ENCODE measurements at regions not wholly inside any gene's neighbourhood (a gene's known extent, or its start where the extent isn't known, plus 50 kb on each side); places are given as distances from the start of the nearest gene placed in this dataset.

- ATAC-seq (ENCODE audit: insufficient number of reproducible peaks, low FRiP score, low read depth) (no peak), DNase-seq (ENCODE audit: low spot score) (no peak)
- TF ChIP-seq CTCF (IDR thresholded peaks at IDR 0.05) = no peak
- Histone ChIP-seq H3K9me3 (no peaks in the 10 kb centered on the region), H3K4me3 (no peak overlapping the region), H3K27ac (no peak overlapping the region), H3K4me1 (ENCODE audit: control insufficient read depth in 1 of 2, low read depth in 2 of 2) (no peaks in the 10 kb centered on the region), H3K36me3 (no peaks in the 10 kb centered on the region), H3K27me3 (replicated peaks; ENCODE audit: insufficient read depth) (no peaks in the 10 kb centered on the region)
Measured at GRCh38 chr3:13219902-13220296, 146.7 kb upstream of the IQSEC1 start.

GRCh38 chr3:13219077-13219901 is 146.1 kb upstream of the IQSEC1 start:
- H3K9me3 ChIP-seq = no peaks in the 10 kb centered on the region
- H3K36me3 ChIP-seq = no peaks in the 10 kb centered on the region
- no peak for ATAC-seq (ENCODE audit: insufficient number of reproducible peaks, low FRiP score, low read depth)
- no peak for DNase-seq (ENCODE audit: low spot score)
- no peaks in the 10 kb centered on the region for H3K4me1 ChIP-seq (ENCODE audit: control insufficient read depth in 1 of 2, low read depth in 2 of 2)
- no peak overlapping the region for H3K4me3 ChIP-seq
- H3K27ac ChIP-seq = no peak overlapping the region
- no peak for TF ChIP-seq CTCF (IDR thresholded peaks at IDR 0.05)
- H3K27me3 ChIP-seq (replicated peaks; ENCODE audit: insufficient read depth) = no peaks in the 10 kb centered on the region

GRCh38 chr3:13218541-13218908 is 145.3 kb upstream of the IQSEC1 start:
- ATAC-seq (ENCODE audit: insufficient number of reproducible peaks, low FRiP score, low read depth) = no peak
- no peaks in the 10 kb centered on the region for H3K36me3 ChIP-seq

GRCh38 chr3:13217736-13218540 is 144.7 kb upstream of the IQSEC1 start:
- no peak for TF ChIP-seq CTCF (IDR thresholded peaks at IDR 0.05)
- DNase-seq (ENCODE audit: low spot score) = no peak
- H3K9me3 ChIP-seq = no peaks in the 10 kb centered on the region

More at GRCh38 chr3:13218541-13218908, 145.3 kb upstream of the IQSEC1 start:
- no peak overlapping the region for H3K27ac ChIP-seq
- H3K27me3 ChIP-seq (replicated peaks; ENCODE audit: insufficient read depth) = no peaks in the 10 kb centered on the region
- H3K9me3 ChIP-seq = no peaks in the 10 kb centered on the region
- TF ChIP-seq CTCF (IDR thresholded peaks at IDR 0.05) = no peak
- H3K4me3 ChIP-seq = no peak overlapping the region
- no peak for DNase-seq (ENCODE audit: low spot score)
- H3K4me1 ChIP-seq (ENCODE audit: control insufficient read depth in 1 of 2, low read depth in 2 of 2) = no peaks in the 10 kb centered on the region

GRCh38 chr3:13217253-13217652 is 144.0 kb upstream of the IQSEC1 start:
- H3K27ac ChIP-seq = no peak overlapping the region
- no peaks in the 10 kb centered on the region for H3K9me3 ChIP-seq
- H3K4me1 ChIP-seq (ENCODE audit: control insufficient read depth in 1 of 2, low read depth in 2 of 2) = no peaks in the 10 kb centered on the region
- no peak overlapping the region for H3K4me3 ChIP-seq
- ATAC-seq (ENCODE audit: insufficient number of reproducible peaks, low FRiP score, low read depth) (no peak), DNase-seq (ENCODE audit: low spot score) (no peak)
- H3K36me3 ChIP-seq = no peaks in the 10 kb centered on the region
- no peaks in the 10 kb centered on the region for H3K27me3 ChIP-seq (replicated peaks; ENCODE audit: insufficient read depth)
- no peak for TF ChIP-seq CTCF (IDR thresholded peaks at IDR 0.05)

More at GRCh38 chr3:13217736-13218540, 144.7 kb upstream of the IQSEC1 start:
- Histone ChIP-seq H3K4me1 (ENCODE audit: control insufficient read depth in 1 of 2, low read depth in 2 of 2) (no peaks in the 10 kb centered on the region), H3K27ac (no peak overlapping the region), H3K27me3 (replicated peaks; ENCODE audit: insufficient read depth) (no peaks in the 10 kb centered on the region), H3K36me3 (no peaks in the 10 kb centered on the region), H3K4me3 (no peak overlapping the region)
- ATAC-seq (ENCODE audit: insufficient number of reproducible peaks, low FRiP score, low read depth) = no peak
